OCI-LY3 (cell line): ENCODE measurements at regions not wholly inside any gene's neighbourhood (a gene's known extent, or its start where the extent isn't known, plus 50 kb on each side); places are given as distances from the start of the nearest gene placed in this dataset.

Experiments
- EZH2phosphoT487 ChIP-seq: fragments of 200-600 bp; shearing (Covaris generic); IDR thresholded peaks from 2 replicates; pipeline ENCODE4 v1.6.1; 2018; ENCODE audit warnings: antibody characterized with exemption, mixed run types, low read depth
- TF ChIP-seq, protein P1 (sequence below): fragments of 200-600, 300-600 bp; sonication (generic); IDR thresholded peaks from 2 replicates; pipeline ENCODE4 v1.5.1; 2014; ENCODE audit warnings: antibody characterized with exemption, low read length, low read depth

DNA sequence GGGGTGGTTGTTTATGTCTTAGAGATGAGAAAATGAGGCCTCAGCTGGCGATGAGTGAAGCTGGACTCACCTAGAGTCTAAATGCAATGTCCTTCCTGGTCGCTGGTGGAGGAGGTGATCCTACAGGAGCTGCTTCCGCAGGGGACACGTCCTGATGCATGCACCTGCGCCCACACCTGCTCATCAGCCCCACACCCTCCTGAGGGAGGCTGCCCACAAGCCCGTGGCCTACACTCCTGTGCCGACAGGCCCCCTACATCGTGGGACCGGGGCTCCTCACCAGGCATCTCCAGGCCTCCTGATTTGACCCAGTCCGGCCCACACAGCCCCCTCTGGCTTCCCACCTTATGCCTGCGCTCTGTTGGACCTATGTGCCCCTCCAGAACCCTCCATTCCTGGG is 857.2 kb downstream of the TBC1D22A start:
- TF ChIP-seq, protein P1, sequence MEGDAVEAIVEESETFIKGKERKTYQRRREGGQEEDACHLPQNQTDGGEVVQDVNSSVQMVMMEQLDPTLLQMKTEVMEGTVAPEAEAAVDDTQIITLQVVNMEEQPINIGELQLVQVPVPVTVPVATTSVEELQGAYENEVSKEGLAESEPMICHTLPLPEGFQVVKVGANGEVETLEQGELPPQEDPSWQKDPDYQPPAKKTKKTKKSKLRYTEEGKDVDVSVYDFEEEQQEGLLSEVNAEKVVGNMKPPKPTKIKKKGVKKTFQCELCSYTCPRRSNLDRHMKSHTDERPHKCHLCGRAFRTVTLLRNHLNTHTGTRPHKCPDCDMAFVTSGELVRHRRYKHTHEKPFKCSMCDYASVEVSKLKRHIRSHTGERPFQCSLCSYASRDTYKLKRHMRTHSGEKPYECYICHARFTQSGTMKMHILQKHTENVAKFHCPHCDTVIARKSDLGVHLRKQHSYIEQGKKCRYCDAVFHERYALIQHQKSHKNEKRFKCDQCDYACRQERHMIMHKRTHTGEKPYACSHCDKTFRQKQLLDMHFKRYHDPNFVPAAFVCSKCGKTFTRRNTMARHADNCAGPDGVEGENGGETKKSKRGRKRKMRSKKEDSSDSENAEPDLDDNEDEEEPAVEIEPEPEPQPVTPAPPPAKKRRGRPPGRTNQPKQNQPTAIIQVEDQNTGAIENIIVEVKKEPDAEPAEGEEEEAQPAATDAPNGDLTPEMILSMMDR: no peak
- no peak for TF ChIP-seq EZH2phosphoT487
